ENCODE measurements at regions not wholly inside any gene's neighbourhood (a gene's known extent, or its start where the extent isn't known, plus 50 kb on each side); places are given as distances from the start of the nearest gene placed in this dataset.

- H3K27me3 ChIP-seq (ENCODE audit: low read depth): no peaks in the 10 kb centered on the region
- no peak for ATAC-seq
- H3K27ac ChIP-seq: no peak overlapping the region
- H3K36me3 ChIP-seq: no peaks in the 10 kb centered on the region
- no peak overlapping the region for H3K4me3 ChIP-seq
- no peak for DNase-seq
- no peak for TF ChIP-seq CTCF (IDR thresholded peaks at IDR 0.05)
- H3K9me3 ChIP-seq: no peaks in the 10 kb centered on the region
- no peaks in the 10 kb centered on the region for H3K4me1 ChIP-seq
- intact Hi-C loops (cut with DNase I): no loop called here
Observed at GRCh38 chr18:1273469-1273868, 368.8 kb downstream of the ADCYAP1 start.

- intact Hi-C loops (cut with DNase I): no loop called here
- ATAC-seq: no peak
- H3K4me3 ChIP-seq: no peak overlapping the region
- no peaks in the 10 kb centered on the region for H3K4me1 ChIP-seq
- H3K9me3 ChIP-seq: no peaks in the 10 kb centered on the region
- no peak for DNase-seq
- H3K27ac ChIP-seq: no peak overlapping the region
- H3K27me3 ChIP-seq (ENCODE audit: low read depth): no peaks in the 10 kb centered on the region
- no peaks in the 10 kb centered on the region for H3K36me3 ChIP-seq
- no peak for TF ChIP-seq CTCF (IDR thresholded peaks at IDR 0.05)
Observed at GRCh38 chr18:1292167-1292566, 387.5 kb downstream of the ADCYAP1 start.

DNA sequence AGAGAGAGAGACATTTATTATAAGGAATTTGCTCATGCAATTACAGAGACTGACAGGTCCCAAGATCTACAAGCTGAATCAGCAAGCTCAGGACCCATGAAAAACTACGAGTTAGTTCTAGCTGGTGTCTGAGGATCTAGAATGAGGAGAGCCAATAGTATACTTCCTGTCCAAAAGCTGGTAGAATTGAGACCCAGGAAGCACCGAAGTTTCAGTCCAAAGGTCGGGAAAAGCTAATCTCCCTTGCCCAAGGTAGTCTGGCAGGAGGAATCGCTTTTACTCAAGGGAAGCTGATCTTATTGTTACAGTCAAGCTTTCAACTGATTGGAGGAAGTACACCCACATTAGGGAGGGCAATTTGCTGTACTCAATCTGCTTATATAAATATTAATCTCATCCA is 389.6 kb downstream of the ADCYAP1 start:
- ATAC-seq (no peak), DNase-seq (no peak)
- no peak overlapping the region for H3K27ac ChIP-seq
- H3K9me3 ChIP-seq: no peaks in the 10 kb centered on the region
- no peak overlapping the region for H3K4me3 ChIP-seq
- no peak for TF ChIP-seq CTCF (IDR thresholded peaks at IDR 0.05)
- no peaks in the 10 kb centered on the region for H3K36me3 ChIP-seq
- intact Hi-C loops (cut with DNase I): no loop called here
- no peaks in the 10 kb centered on the region for H3K4me1 ChIP-seq
- no peaks in the 10 kb centered on the region for H3K27me3 ChIP-seq (ENCODE audit: low read depth)

- H3K36me3 ChIP-seq: no peaks in the 10 kb centered on the region
- H3K27me3 ChIP-seq (ENCODE audit: low read depth): no peaks in the 10 kb centered on the region
- no peaks in the 10 kb centered on the region for H3K4me1 ChIP-seq
- ATAC-seq (no peak), DNase-seq (no peak)
- intact Hi-C loops (cut with DNase I): no loop called here
- no peaks in the 10 kb centered on the region for H3K9me3 ChIP-seq
- H3K27ac ChIP-seq: no peak overlapping the region
- no peak for TF ChIP-seq CTCF (IDR thresholded peaks at IDR 0.05)
- no peak overlapping the region for H3K4me3 ChIP-seq
Observed at GRCh38 chr18:1296237-1296636, 391.6 kb downstream of the ADCYAP1 start.

GRCh38 chr18:1302861-1303260 is 398.2 kb downstream of the ADCYAP1 start:
- no peak for DNase-seq
- no peak for TF ChIP-seq CTCF (IDR thresholded peaks at IDR 0.05)
- H3K9me3 ChIP-seq: no peaks in the 10 kb centered on the region
- ATAC-seq: no peak
- no peak overlapping the region for H3K27ac ChIP-seq
- no peaks in the 10 kb centered on the region for H3K4me1 ChIP-seq
- no peak overlapping the region for H3K4me3 ChIP-seq
- intact Hi-C loops (cut with DNase I): no loop called here
- no peaks in the 10 kb centered on the region for H3K36me3 ChIP-seq
- no peaks in the 10 kb centered on the region for H3K27me3 ChIP-seq (ENCODE audit: low read depth)

GRCh38 chr18:1304392-1304992 is 399.8 kb downstream of the ADCYAP1 start:
- no peak overlapping the region for H3K27ac ChIP-seq
- no peaks in the 10 kb centered on the region for H3K36me3 ChIP-seq
- H3K4me3 ChIP-seq: no peak overlapping the region
- intact Hi-C loops (cut with DNase I): no loop called here
- H3K27me3 ChIP-seq (ENCODE audit: low read depth): no peaks in the 10 kb centered on the region
- H3K4me1 ChIP-seq: no peaks in the 10 kb centered on the region
- ATAC-seq (no peak), DNase-seq (no peak)
- no peak for TF ChIP-seq CTCF (IDR thresholded peaks at IDR 0.05)
- H3K9me3 ChIP-seq: no peaks in the 10 kb centered on the region
